ENCODE measurements at regions not wholly inside any gene's neighbourhood (a gene's known extent, or its start where the extent isn't known, plus 50 kb on each side); places are given as distances from the start of the nearest gene placed in this dataset.
"Not testable (repeated sequence)": the region's sequence is repeated elsewhere in the genome, so short reads cannot be mapped to it uniquely, and the experiment has no call there.

- Histone ChIP-seq H3K27ac (no peak overlapping the region), H3K36me3 (ENCODE audit: control insufficient read depth, insufficient read depth, low read length) (no peaks in the 10 kb centered on the region), H3K4me1 (no peaks in the 10 kb centered on the region), H3K4me3 (ENCODE audit: low read depth, low read length) (no peak overlapping the region), H3K4me2 (ENCODE audit: low read length) (no peak overlapping the region), H3K9me3 (ENCODE audit: control insufficient read depth, low read length) (no peaks in the 10 kb centered on the region), H3K9ac (no peak overlapping the region), H2AFZ (no peak overlapping the region), H3K79me2 (no peaks in the 10 kb centered on the region), H3K27me3 (ENCODE audit: control insufficient read depth, insufficient read depth, low read length) (no peaks in the 10 kb centered on the region)
- no peak for TF ChIP-seq CTCF (IDR thresholded peaks at IDR 0.05)
Observed at GRCh38 chr4:23423540-23423939, 466.3 kb downstream of the PPARGC1A start.

GRCh38 chr4:23422878-23423277, 467.0 kb downstream of the PPARGC1A start:
- Histone ChIP-seq H3K9me3 (ENCODE audit: control insufficient read depth, low read length) (no peaks in the 10 kb centered on the region), H3K36me3 (ENCODE audit: control insufficient read depth, insufficient read depth, low read length) (no peaks in the 10 kb centered on the region), H3K27me3 (ENCODE audit: control insufficient read depth, insufficient read depth, low read length) (no peaks in the 10 kb centered on the region), H3K27ac (no peak overlapping the region), H3K4me1 (no peaks in the 10 kb centered on the region), H3K79me2 (no peaks in the 10 kb centered on the region), H3K4me2 (ENCODE audit: low read length) (no peak overlapping the region), H2AFZ (no peak overlapping the region), H3K4me3 (ENCODE audit: low read depth, low read length) (no peak overlapping the region), H3K9ac (no peak overlapping the region)
- no peak for TF ChIP-seq CTCF (IDR thresholded peaks at IDR 0.05)

- no peak for TF ChIP-seq CTCF (IDR thresholded peaks at IDR 0.05)
- no peaks in the 10 kb centered on the region for H3K79me2 ChIP-seq
- no peaks in the 10 kb centered on the region for H3K9me3 ChIP-seq (ENCODE audit: control insufficient read depth, low read length)
- no peak overlapping the region for H3K4me3 ChIP-seq (ENCODE audit: low read depth, low read length)
- H3K27ac ChIP-seq = no peak overlapping the region
- H3K4me1 ChIP-seq = no peaks in the 10 kb centered on the region
- no peak overlapping the region for H2AFZ ChIP-seq
- no peak overlapping the region for H3K9ac ChIP-seq
- H3K4me2 ChIP-seq (ENCODE audit: low read length) = no peak overlapping the region
- H3K36me3 ChIP-seq (ENCODE audit: control insufficient read depth, insufficient read depth, low read length) = no peaks in the 10 kb centered on the region
- no peaks in the 10 kb centered on the region for H3K27me3 ChIP-seq (ENCODE audit: control insufficient read depth, insufficient read depth, low read length)
Observed at GRCh38 chr4:23413631-23414030, 476.2 kb downstream of the PPARGC1A start.

- Histone ChIP-seq H3K9me3 (ENCODE audit: control insufficient read depth, low read length) (no peaks in the 10 kb centered on the region), H2AFZ (no peak overlapping the region), H3K4me1 (no peaks in the 10 kb centered on the region), H3K27ac (no peak overlapping the region), H3K36me3 (ENCODE audit: control insufficient read depth, insufficient read depth, low read length) (no peaks in the 10 kb centered on the region), H3K27me3 (ENCODE audit: control insufficient read depth, insufficient read depth, low read length) (no peaks in the 10 kb centered on the region), H3K9ac (no peak overlapping the region), H3K4me2 (ENCODE audit: low read length) (no peak overlapping the region), H3K79me2 (no peaks in the 10 kb centered on the region), H3K4me3 (ENCODE audit: low read depth, low read length) (no peak overlapping the region)
- TF ChIP-seq CTCF (IDR thresholded peaks at IDR 0.05) = no peak
Observed at GRCh38 chr4:23412701-23413100, 477.1 kb downstream of the PPARGC1A start.

- not testable (repeated sequence) for H3K27me3 ChIP-seq (ENCODE audit: control insufficient read depth, insufficient read depth, low read length); H3K79me2 ChIP-seq; H3K9me3 ChIP-seq (ENCODE audit: control insufficient read depth, low read length); H3K36me3 ChIP-seq (ENCODE audit: control insufficient read depth, insufficient read depth, low read length); H3K4me3 ChIP-seq (ENCODE audit: low read depth, low read length); H3K4me2 ChIP-seq (ENCODE audit: low read length); H3K9ac ChIP-seq; H2AFZ ChIP-seq; H3K27ac ChIP-seq; H3K4me1 ChIP-seq
Observed at GRCh38 chr4:23408913-23409312, 480.9 kb downstream of the PPARGC1A start.
